Caco-2 (cell line): ENCODE measurements at regions not wholly inside any gene's neighbourhood (a gene's known extent, or its start where the extent isn't known, plus 50 kb on each side); places are given as distances from the start of the nearest gene placed in this dataset.
"Not testable (repeated sequence)": the region's sequence is repeated elsewhere in the genome, so short reads cannot be mapped to it uniquely, and the experiment has no call there.

ENCODE experiments used
- BruUV-seq: library from RNA; stranded (reverse); fragments of 400-500 nt; replicated peaks from 2 replicates; lab custom pipeline; 2021; lab: Mats Ljungman, UMichigan
- CTCF ChIA-PET: fragments of 300-600 bp; sonication (Branson Sonifier 250); formaldehyde crosslinking; loops from one replicate; lab custom pipeline; 2022; ENCODE audit warnings: antibody characterized with exemption; lab: Charles Lee
- POLR2A ChIA-PET: fragments of 300-600 bp; sonication (Branson Sonifier 250); formaldehyde crosslinking; loops from one replicate; lab custom pipeline; 2022; ENCODE audit warnings: antibody characterized with exemption; lab: Charles Lee
- DNase-seq, 2 experiments: peaks; one replicate each; pipeline versions ENCODE4 v3.0.0 to v3.0.0-alpha.2; 2020 to 2022
- H3K27me3 ChIP-seq: replicated peaks from 2 replicates; pipeline ENCODE4 v1.6.0; 2011; ENCODE audit warnings: low read length; ENCODE audit not compliant: control insufficient read depth, insufficient read depth
- H3K36me3 ChIP-seq: 2 replicates; pipeline ENCODE4 v1.5.1; 2011; ENCODE audit warnings: low read length; ENCODE audit not compliant: control insufficient read depth, insufficient read depth
- H3K4me1 ChIP-seq: fragments of 250-450 bp; sonication (Bioruptor Pico); 2 replicates; pipeline ENCODE4 v1.5.1; 2020; ENCODE audit warnings: mild to moderate bottlenecking
- H3K4me3 ChIP-seq: 2 replicates; pipeline ENCODE4 v1.5.1; 2011; ENCODE audit warnings: low read depth, mild to moderate bottlenecking, control low read depth, low read length
- H3K9me3 ChIP-seq: fragments of 250-450 bp; sonication (Bioruptor Pico); 2 replicates; pipeline ENCODE4 v1.5.1; 2020; ENCODE audit warnings: mild to moderate bottlenecking, moderate library complexity
- H3K27ac Mint-ChIP-seq: one replicate; pipeline ENCODE4 v1.8.0; 2022; ENCODE audit warnings: mixed read lengths; ENCODE audit not compliant: unreplicated experiment
- H3K27me3 Mint-ChIP-seq: one replicate; pipeline ENCODE4 v1.8.0; 2022; ENCODE audit warnings: mixed read lengths; ENCODE audit not compliant: insufficient read depth, unreplicated experiment
- H3K36me3 Mint-ChIP-seq: one replicate; pipeline ENCODE4 v1.8.0; 2022; ENCODE audit warnings: mild to moderate bottlenecking, mixed read lengths; ENCODE audit not compliant: insufficient read depth, unreplicated experiment
- H3K4me1 Mint-ChIP-seq: one replicate; pipeline ENCODE4 v1.8.0; 2022; ENCODE audit warnings: low read depth, mixed read lengths; ENCODE audit not compliant: unreplicated experiment
- H3K4me3 Mint-ChIP-seq: one replicate; pipeline ENCODE4 v1.8.0; 2022; ENCODE audit warnings: mild to moderate bottlenecking, moderate library complexity, mixed read lengths; ENCODE audit not compliant: unreplicated experiment
- H3K9me3 Mint-ChIP-seq: one replicate; pipeline ENCODE4 v1.8.0; 2022; ENCODE audit warnings: mixed read lengths; ENCODE audit not compliant: unreplicated experiment
- intact Hi-C: fragments of 100-400 bp; cut with micrococcal nuclease; formaldehyde crosslinking; loops from one replicate; pipeline ENCODE4 v1.10.0; 2022; ENCODE audit not compliant: unreplicated experiment
- TF ChIP-seq, protein P1 (sequence below), 2 experiments: fragments of 200-600 bp in 1 of 2; IDR thresholded peaks; 1 replicate in 1 of 2; 2 replicates in 1 of 2; pipeline versions ENCODE4 v1.5.1 to v1.8.0; 2011 to 2022; ENCODE audit warnings: antibody characterized with exemption in 1 of 2, control low read depth in 1 of 2, inconsistent platforms in 1 of 2, low read depth in 1 of 2, low read length in 1 of 2, mild to moderate bottlenecking in 1 of 2, moderate library complexity in 1 of 2; ENCODE audit not compliant: insufficient read depth in 1 of 2, severe bottlenecking in 1 of 2, unreplicated experiment in 1 of 2

GRCh38 chr15:69766156-69766555 is 313.5 kb downstream of the RPLP1 start:
- Mint-ChIP-seq H3K9me3 (no peaks in the 10 kb centered on the region), H3K4me1 (peaks cover 5% of the 10 kb centered on the region), H3K27ac (no peak overlapping the region), H3K36me3 (no peaks in the 10 kb centered on the region), H3K4me3 (no peak overlapping the region), H3K27me3 (peaks cover 7% of the 10 kb centered on the region)
- DNase-seq: no peak
- intact Hi-C loops: loop anchor here (10.0 kb wide), 1 partner anchor 291 kb away; no protein-coding TSS in a partner anchor
- Histone ChIP-seq H3K4me3 (no peak overlapping the region), H3K36me3 (no peaks in the 10 kb centered on the region), H3K9me3 (no peaks in the 10 kb centered on the region), H3K27me3 (no peaks in the 10 kb centered on the region), H3K4me1 (0 out of 2 replicates have a peak, but pooled peaks cover 7% of the 10 kb centered on the region)
- POLR2A ChIA-PET: no interaction called here
- TF ChIP-seq, protein P1, sequence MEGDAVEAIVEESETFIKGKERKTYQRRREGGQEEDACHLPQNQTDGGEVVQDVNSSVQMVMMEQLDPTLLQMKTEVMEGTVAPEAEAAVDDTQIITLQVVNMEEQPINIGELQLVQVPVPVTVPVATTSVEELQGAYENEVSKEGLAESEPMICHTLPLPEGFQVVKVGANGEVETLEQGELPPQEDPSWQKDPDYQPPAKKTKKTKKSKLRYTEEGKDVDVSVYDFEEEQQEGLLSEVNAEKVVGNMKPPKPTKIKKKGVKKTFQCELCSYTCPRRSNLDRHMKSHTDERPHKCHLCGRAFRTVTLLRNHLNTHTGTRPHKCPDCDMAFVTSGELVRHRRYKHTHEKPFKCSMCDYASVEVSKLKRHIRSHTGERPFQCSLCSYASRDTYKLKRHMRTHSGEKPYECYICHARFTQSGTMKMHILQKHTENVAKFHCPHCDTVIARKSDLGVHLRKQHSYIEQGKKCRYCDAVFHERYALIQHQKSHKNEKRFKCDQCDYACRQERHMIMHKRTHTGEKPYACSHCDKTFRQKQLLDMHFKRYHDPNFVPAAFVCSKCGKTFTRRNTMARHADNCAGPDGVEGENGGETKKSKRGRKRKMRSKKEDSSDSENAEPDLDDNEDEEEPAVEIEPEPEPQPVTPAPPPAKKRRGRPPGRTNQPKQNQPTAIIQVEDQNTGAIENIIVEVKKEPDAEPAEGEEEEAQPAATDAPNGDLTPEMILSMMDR (IDR thresholded peaks at IDR 0.05; ENCODE audit: insufficient read depth in 1 of 2, low read depth in 1 of 2, low read length in 1 of 2, severe bottlenecking in 1 of 2, unreplicated experiment in 1 of 2): no peak
- BruUV-seq: no TSS peak
- CTCF ChIA-PET: no interaction called here

DNA sequence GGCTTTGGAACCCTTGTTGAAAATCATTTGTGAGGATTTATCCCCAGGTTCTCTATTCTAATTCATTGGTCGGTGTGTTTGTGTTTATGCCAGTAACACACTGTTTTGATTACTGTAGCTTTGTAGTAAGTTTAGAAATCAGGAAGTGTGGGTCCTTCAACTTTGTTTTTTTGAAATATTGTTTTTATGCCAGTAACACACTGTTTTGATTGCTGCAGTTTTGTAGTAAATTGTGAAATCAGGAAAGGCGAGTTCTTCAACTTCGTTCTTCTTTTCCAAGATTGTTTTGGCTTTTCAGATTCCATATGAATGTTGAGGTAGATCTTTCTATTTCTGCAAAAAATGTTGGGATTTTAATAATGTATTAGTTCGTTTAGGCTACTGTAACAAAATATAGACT is 314.6 kb downstream of the RPLP1 start:
- no peak overlapping the region for H3K4me3 Mint-ChIP-seq
- Histone ChIP-seq H3K9me3 (no peaks in the 10 kb centered on the region), H3K4me1 (no peaks in the 10 kb centered on the region), H3K36me3 (no peaks in the 10 kb centered on the region), H3K27me3 (no peaks in the 10 kb centered on the region), H3K4me3 (no peak overlapping the region)
- TF ChIP-seq, protein P1 (IDR thresholded peaks at IDR 0.05; ENCODE audit: insufficient read depth in 1 of 2, low read depth in 1 of 2, low read length in 1 of 2, severe bottlenecking in 1 of 2, unreplicated experiment in 1 of 2): no peak
- POLR2A ChIA-PET: no interaction called here
- H3K27me3 Mint-ChIP-seq: peaks cover 13% of the 10 kb centered on the region
- no peaks in the 10 kb centered on the region for H3K9me3 Mint-ChIP-seq
- H3K27ac Mint-ChIP-seq: no peak overlapping the region
- intact Hi-C loops: loop anchor here (10.0 kb wide), 1 partner anchor 292 kb away; no protein-coding TSS in a partner anchor
- no peaks in the 10 kb centered on the region for H3K4me1 Mint-ChIP-seq
- CTCF ChIA-PET: no interaction called here
- DNase-seq: no peak
- BruUV-seq: no TSS peak
- no peaks in the 10 kb centered on the region for H3K36me3 Mint-ChIP-seq

DNA sequence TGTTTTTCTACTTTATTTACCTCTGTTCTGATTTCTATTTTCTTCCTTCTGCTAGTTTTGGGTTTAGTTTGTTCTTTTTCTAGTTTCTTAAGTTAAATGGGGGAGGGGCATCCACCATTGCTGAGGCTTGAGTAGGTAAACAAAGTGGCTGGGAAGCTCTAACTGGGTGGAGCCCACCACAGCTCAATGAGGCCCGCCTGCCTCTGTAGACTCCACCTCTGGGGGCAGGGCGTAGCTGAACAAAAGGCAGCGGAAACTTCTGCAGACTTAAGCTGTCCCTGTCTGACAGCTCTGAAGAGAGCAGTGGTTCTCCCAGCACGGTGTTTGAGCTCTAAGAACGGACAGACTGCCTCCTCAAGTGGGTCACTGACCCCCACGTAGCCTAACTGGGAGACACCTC is 316.7 kb downstream of the RPLP1 start:
- DNase-seq, H3K4me3 Mint-ChIP-seq, POLR2A ChIA-PET, H3K9me3 ChIP-seq, H3K36me3 ChIP-seq, CTCF ChIA-PET, H3K27ac Mint-ChIP-seq, H3K9me3 Mint-ChIP-seq, H3K36me3 Mint-ChIP-seq, H3K4me1 Mint-ChIP-seq, BruUV-seq, H3K4me3 ChIP-seq, H3K27me3 ChIP-seq, H3K4me1 ChIP-seq: not testable (repeated sequence)
- intact Hi-C loops: loop anchor here (10.0 kb wide), 1 partner anchor 295 kb away; no protein-coding TSS in a partner anchor
- peaks cover 12% of the 10 kb centered on the region for H3K27me3 Mint-ChIP-seq

DNA sequence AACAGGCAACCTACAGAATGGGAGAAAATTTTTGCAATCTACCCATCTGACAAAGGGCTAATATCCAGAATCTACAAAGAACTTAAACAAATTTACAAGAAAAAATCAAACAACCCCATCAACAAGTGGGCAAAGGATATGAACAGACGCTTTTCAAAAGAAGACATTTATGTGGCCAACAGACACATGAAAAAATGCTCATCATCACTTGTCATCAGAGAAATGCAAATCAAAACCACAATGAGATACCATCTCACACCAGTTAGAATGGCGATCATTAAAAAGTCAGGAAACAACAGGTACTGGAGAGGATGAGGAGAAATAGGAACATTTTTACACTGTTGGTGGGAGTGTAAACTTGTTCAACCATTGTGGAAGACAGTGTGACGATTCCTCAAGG is 321.6 kb downstream of the RPLP1 start:
- H3K27ac Mint-ChIP-seq, CTCF ChIA-PET: not testable (repeated sequence)

DNA sequence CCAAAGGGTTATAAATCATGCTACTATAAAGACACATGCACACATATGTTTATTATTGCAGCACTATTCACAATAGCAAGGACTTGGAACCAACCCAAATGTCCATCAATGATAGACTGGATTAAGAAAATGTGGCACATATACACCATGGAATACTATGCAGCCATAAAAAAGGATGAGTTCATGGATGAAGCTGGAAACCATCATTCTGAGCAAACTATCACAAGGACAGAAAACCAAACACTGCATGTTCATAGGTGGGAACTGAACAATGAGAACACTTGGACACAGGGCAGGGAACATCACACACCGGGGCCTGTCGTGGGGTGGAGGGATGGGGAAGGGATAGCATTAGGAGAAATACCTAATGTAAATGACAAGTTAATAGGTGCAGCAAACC is 322.1 kb downstream of the RPLP1 start:
- POLR2A ChIA-PET, H3K36me3 ChIP-seq, H3K4me3 Mint-ChIP-seq: not testable (repeated sequence)

More for the DNA sequence above, 321.6 kb downstream of the RPLP1 start:
- H3K36me3 ChIP-seq, H3K27me3 ChIP-seq, H3K9me3 Mint-ChIP-seq, H3K4me1 Mint-ChIP-seq, H3K4me1 ChIP-seq, POLR2A ChIA-PET, H3K9me3 ChIP-seq, H3K4me3 ChIP-seq, intact Hi-C loops, DNase-seq, H3K36me3 Mint-ChIP-seq, H3K4me3 Mint-ChIP-seq, BruUV-seq: not testable (repeated sequence)
- peaks cover 20% of the 10 kb centered on the region for H3K27me3 Mint-ChIP-seq

More for the DNA sequence above, 322.1 kb downstream of the RPLP1 start:
- H3K27ac Mint-ChIP-seq, H3K4me3 ChIP-seq, H3K36me3 Mint-ChIP-seq, CTCF ChIA-PET, H3K27me3 ChIP-seq, intact Hi-C loops, H3K4me1 ChIP-seq, H3K9me3 ChIP-seq, BruUV-seq, H3K9me3 Mint-ChIP-seq, H3K4me1 Mint-ChIP-seq, DNase-seq: not testable (repeated sequence)
- H3K27me3 Mint-ChIP-seq: peaks cover 20% of the 10 kb centered on the region
